Cardiac septum (tissue), 1 donor: ENCODE measurements at regions not wholly inside any gene's neighbourhood (a gene's known extent, or its start where the extent isn't known, plus 50 kb on each side); places are given as distances from the start of the nearest gene placed in this dataset.

ENCODE experiments used
- DNase-seq: peaks from one replicate; pipeline ENCODE4 v3.0.0-alpha.2; 2020; ENCODE audit warnings: low spot score
- intact Hi-C: fragments of 100-400 bp; cut with DNase I; formaldehyde crosslinking; loops from one replicate; pipeline ENCODE4 v1.14.0; 2022
- donor health status: DM: no; HTN: no; CAD: no.

DNA sequence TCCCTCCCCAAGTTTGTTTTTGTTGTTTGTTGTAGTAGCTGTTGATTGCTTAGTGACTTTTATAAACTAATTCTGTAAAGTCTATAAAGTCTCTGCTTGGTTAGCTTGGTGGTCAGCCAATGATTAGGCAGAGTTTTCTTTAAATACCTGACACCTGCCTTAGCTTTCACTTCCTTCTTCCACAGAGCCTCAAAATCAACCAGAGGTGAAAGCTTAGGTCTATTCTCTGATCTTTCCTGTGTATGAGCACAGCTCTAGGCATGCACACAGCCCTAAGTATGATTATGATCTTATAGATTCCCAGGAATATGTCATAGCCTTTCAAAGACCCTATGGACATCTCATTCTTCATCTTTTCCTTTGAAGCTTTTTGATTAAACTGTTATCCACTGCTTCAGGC, 514.7 kb downstream of the AACS start:
- intact Hi-C loops: no loop called here

DNA sequence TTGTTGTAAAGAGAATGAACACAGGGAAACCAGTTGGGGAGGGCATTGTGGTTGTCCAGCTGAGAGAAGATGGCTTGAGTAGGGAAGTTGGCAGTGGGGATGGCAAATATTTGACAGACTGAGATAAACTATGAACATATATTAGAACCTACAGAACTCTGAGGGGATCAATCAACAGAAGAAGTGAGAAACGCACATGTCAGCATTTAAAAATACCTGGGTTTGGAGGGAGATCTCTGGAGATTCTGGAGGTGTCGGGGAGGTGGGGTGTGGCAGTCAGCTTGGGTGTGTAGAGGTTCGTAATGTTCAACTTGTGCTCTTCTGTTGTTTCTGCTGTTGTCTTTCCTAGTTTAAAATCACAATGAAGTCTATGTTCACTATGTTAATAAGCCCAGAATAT, 517.8 kb downstream of the AACS start:
- intact Hi-C loops: no loop called here

More for the DNA sequence above, 514.7 kb downstream of the AACS start:
- DNase-seq: no peak

DNA sequence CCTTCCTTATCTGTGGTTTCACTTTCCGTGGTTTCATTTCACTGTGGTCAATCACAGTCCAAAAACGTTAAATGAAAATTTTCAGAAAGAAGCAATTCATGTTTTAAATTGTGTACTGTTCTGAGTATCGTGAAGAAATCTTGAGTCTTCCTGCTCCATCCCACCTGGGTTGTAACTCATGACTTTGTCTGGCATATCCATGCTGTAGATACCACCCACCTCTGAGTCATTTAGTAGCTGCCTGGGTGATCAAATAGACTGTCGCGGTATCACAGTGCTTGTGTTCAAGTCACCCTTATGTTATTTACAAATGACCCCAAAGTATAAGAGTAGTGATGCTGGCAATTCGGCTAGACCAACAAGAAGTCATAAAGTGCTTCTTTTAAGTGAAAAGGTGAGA, 521.2 kb downstream of the AACS start:
- intact Hi-C loops: no loop called here
- no peak for DNase-seq

More for the DNA sequence above, 517.8 kb downstream of the AACS start:
- DNase-seq: no peak

DNA sequence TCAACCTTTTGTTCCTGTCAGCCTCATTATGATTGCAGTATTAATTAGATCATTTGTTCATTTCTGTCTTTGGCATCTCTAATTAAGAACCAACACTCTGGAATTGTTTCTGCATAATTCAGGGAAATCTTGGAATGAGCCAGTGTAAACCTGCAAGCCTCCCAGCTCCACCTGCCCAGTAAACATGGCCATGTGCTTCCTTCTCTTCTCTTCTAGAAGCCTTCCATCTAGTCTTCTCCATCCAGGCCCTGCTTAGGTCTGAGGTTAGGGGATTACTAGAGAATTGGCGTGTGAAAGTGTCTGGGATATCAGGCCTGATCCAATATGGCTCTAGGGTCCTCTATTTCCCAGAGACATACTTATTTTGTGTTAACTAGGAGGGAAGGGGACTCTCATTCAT, 528.0 kb downstream of the AACS start:
- no peak for DNase-seq
- intact Hi-C loops: no loop called here

DNA sequence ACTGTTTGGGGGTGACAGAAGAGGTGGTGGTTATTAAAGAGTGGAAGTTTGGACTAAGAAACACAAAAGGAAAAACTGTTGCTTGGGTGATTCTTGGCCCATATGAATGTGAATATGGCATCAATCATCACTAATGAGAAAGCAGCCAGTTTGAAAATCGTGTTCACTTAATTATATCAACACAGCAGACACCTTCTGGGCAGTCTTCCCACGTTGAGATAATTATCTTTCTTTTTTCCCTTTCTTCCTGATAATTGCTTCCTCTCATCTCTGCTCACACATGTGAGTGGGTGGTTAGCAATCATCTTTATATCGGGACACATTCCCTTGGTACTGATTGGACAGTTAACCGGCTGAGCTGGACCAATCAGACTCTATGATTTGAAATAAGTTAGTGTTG, 539.7 kb downstream of the AACS start:
- intact Hi-C loops: no loop called here
- no peak for DNase-seq

DNA sequence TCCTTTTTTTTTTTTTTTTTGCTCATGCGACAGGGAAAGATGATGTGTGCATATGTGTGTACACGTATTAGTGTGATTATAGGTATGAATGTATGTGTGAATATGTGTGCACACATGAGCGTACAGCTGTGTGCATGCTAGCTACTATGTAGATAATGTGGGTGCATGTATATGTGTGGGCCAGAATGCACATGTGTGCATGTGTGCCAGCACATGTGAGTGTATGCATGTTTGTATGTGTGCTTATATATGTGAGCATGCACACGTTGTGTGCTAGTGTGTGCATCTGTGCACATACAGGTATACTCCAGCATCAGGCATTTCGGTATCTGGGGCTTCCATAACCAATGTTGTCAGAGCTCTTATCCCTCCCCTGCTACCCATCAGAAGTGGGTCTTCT, 541.1 kb downstream of the AACS start:
- intact Hi-C loops: no loop called here
- no peak for DNase-seq

DNA sequence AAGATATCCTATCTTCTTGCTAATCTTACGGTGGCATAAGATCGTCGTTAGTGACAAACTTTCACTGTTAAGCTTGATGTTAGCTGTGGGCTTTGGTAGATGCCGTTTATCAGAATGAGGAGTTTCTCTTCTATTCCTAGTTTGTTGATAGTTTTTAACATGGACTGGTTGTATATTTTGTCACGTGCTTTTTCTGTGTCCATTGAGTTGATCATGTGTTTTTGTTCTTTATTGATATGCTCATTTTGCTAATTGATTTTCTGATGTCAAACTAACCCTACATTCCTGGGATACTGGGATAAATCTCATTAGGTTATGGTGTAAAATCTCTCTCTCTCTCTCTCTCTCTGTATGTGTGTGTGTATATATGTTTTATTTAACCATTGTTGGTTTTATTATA, 545.1 kb downstream of the AACS start:
- intact Hi-C loops: no loop called here

DNA sequence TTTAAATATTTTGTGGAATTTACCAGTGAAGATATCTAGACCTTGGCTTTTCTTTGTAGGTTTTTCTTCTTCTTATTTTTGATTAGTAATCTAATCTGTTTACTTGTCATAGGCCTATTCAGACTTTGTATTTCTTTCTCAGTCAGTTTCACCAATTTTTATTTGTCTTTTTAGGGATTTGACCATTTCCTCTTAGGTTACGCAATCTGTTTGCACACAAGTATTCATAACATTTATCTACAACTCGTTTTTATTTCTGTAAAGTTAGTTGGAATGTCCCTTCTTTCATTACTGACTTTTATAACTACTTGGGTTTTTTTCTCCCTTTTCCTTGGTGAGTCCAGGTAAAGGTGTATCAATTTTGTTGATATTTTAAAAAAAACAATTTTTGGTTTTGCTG, 545.7 kb downstream of the AACS start:
- intact Hi-C loops: no loop called here
- DNase-seq: no peak

More for the DNA sequence above, 545.1 kb downstream of the AACS start:
- no peak for DNase-seq

DNA sequence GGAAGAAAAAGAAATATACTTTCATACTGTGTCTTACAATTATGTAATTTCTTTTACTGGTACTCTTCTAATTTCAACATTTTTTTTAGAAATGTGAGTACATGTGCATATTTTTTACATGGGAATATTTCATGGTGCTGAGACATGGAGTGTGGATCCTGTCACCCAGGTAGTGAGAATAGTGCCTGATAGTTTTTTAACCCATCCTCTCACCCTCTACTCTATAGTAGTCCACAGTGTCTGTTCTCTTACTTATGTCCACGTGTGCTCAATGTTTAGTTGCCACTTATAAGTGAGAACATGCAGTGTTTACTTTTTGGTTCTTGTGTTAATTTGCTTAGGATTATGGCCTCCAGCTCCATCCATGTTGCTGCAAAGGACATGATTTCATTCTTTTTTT, 548.8 kb downstream of the AACS start:
- no peak for DNase-seq
- intact Hi-C loops: no loop called here

DNA sequence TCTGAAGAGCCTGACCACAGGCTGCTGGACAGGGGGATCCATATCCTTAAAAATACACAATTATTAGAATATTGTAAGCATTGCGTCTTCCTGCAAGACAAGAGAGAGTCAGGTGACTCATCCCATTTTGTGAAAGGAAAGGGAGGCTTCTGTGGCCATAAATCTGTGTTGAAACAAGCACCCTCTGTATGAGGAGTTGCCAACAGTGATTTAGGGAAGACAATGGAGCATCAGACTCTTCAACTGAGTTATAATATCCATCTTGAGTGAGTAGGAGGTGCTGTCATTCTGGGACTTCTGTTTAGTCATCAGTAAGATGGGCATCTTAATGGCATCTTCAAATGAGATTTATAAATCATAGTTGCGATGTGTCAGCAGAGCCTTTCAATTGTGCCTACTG, 554.5 kb downstream of the AACS start:
- intact Hi-C loops: no loop called here
- DNase-seq: no peak

DNA sequence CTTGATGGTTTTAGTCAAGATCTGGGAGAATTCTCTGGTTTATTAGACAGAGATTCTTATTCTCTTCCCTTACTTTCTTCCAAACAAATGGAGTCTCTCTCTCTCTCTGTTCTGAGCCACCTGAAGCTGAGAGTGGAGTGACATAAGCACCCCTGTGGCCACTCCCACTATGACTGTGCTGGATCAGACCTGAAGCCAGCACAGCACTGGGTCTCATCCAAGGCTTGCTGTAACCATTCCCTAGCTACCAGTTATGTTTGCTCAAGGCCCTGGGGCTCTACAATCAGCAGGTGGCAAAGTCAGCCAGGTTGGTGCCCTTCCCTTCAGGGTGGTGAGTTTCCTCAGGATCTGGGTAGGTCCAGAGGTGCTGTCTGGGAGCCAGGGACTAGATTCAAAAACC, 568.5 kb downstream of the AACS start:
- DNase-seq: no peak
- intact Hi-C loops: no loop called here

DNA sequence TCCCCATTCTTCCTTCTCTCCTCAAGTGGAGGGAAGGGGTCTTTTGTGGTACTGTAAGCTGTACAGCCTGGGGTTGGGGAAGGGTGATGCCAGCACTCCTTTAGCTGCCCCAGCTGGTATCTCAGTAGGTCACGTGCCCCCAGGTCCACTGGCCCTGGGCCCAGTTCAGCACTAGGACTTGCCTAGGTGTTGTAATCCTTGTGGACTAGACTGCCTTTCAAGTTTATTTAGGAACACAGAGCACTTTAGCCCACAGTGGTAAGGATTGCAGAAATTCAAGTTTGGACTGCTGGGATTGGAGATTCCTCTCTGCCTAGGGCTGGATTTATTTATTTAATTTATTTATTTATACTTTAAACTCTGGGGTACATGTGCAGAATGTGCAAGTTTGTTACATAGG, 569.6 kb downstream of the AACS start:
- intact Hi-C loops: no loop called here
- no peak for DNase-seq

DNA sequence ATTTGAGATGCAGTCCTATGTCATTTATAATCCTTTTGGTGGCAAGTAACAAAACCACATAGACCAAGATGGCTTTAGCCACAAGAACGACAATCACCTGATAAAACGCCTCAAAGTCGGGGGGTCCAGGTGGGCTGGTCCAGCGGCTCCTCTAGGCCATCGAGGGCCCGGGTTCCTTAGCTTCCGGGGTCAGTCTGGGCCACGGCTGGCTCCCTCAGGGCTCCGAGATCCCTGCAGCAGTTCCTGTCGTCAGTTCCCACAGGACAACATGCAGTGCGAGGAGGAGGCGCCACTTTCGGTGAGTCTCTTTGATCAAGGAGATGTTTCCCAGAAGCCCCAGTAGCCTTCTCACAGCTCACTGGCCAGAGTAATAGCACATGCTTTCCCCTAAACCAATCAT, 574.6 kb downstream of the AACS start:
- no peak for DNase-seq
- intact Hi-C loops: no loop called here

DNA sequence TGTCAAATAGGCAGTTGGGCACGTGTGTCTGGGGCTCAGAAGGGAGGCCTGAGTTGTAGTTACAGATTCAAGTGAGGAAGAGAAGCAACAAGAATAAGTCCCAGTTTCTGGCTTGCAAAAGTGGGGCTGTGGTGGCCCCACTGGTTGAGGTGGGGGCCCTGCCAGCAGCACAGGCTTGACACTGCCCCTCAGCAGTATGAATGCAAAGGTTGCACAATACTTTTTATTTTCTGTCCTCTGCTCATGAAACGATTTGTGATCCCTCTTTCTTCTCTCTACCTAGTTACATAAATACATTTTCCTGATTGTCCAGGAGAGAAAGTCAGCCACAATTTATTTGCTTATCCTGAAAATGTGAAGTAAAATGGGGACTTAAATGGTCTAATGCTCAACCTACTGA, 577.8 kb downstream of the AACS start:
- intact Hi-C loops: no loop called here
- DNase-seq: no peak

DNA sequence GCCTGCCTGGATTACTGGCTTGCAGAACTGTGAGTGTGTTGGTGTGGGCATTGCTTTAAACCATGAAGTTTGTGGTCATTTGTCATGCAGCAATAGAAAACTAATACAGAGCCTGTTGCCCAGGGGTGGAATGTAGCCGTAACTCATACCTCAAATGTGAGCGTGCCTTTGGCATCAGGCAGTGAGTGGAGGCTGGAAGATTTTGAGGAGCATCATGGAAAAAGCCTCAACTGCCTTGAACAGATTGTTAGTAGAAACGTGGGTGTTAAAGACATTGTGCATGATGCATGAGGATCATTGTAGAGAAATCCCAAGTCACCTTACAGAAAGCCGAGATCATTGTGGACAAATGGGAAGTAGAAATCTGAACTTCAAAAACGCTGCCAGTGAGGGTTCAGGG, 580.5 kb downstream of the AACS start:
- no peak for DNase-seq
- intact Hi-C loops: no loop called here

DNA sequence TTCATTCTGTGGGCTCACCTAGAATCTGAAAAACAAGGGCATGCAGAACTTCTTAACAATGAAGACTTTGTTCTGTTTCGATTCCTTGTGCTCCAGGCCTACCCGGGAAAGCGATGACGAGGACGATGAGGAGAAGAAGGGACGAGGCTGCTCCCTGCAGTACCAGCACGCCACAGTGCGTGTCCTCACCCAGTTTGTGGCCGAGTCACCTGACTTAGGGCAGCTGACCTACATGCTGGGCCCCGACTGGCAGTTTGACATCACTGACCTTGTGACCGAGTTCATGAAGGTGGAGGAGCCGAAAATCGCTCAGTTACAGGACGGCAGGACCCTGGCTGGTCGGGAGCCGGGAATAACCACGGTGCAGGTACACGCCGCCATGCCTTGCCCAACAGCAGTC, 585.4 kb downstream of the AACS start:
- intact Hi-C loops: no loop called here
- no peak for DNase-seq

DNA sequence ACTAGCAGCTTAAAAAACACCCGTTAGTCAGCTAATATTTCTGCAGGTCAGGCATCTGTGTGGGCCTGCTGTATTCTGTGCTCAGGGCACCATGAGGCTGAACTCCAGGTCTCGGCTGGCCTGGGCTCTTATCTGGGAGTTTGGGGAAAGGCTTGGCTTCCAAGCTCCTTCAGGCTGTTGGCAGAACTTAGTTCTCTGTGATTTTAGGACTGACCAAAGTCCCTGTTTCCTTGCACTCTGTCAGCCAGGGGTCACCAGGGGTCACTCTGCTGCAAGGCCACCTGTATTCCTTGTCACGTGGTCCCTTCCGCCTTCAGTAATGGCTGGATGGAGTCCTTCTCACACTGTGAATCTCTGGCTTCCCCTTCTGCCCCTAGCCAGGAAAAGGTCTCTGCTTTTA, 586.4 kb downstream of the AACS start:
- intact Hi-C loops: no loop called here
- DNase-seq: no peak

DNA sequence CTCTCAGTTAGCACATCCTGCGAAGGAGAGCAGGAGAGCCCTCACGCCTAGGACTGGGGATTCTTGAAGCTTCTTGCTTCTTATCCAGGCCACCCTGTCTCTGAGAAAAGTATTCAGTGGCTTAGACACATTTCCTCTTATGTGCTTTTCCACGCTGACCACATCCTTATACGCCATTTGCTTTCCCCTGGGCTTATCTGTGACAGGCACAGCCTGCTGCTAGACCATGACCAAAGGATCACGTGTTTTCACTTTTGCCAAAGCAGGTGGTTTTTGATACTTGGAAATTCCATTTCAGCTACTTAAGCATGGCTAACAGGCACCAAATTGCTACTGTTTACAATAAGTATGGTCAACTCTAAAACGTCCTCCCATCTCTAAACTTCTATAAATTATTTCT, 587.4 kb downstream of the AACS start:
- intact Hi-C loops: no loop called here
- no peak for DNase-seq

DNA sequence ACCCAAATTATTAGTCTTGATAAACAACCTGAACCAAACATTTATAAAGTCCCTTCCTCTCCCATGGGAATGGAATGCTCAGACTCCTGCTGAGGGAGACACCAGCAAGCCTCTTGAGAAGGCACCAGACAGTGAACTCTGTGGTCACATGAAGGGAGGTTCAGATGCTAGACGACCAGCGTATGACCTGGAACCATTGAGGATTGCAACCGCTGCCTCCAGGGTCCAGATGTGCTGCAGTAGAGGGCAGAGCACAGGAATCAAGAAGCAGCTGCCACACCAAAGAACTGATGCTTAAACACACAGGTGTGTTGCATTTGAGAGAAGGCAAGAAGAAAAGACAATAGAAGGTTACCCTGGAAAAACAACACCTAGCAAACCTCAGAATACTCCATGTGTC, 592.4 kb downstream of the AACS start:
- intact Hi-C loops: no loop called here
- no peak for DNase-seq

DNA sequence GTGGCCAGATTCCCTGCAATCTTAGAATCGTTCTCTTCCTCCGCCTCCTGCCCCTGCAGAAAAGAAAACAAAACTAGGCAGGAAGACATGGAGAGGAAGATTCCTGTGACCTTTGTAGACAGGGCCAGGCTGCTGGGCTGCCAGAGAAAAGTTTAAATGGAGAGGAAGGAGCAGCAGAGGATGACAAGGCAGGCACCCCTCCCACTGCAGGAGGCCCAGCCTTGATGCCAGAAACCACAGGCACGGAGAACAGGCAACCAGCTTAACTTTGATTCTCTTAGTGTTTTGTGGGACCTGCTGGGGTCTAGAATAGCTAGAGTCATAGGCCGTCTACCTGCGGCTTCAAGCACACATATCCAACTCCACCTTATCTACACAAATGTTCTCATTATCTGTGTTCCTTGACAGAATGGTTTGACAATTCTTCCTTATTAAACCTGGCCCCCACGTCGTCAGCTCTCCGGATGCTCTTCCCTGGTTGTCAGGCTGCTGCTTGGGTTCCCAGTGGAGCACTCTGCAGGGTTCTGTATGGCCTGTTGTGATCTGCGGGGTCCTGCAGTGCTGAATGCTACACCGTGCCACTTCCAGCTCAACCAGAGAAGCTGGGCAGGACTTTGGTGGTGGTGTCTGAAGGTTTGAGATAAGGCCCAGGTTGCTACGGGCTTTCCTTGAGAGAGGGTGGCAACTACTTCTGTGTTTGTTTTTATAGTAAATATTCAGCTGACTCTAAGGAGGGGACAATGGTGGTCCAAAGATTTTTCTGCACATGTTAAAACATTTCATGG, 609.5 kb downstream of the AACS start:
- intact Hi-C loops: no loop called here
- no peak for DNase-seq

DNA sequence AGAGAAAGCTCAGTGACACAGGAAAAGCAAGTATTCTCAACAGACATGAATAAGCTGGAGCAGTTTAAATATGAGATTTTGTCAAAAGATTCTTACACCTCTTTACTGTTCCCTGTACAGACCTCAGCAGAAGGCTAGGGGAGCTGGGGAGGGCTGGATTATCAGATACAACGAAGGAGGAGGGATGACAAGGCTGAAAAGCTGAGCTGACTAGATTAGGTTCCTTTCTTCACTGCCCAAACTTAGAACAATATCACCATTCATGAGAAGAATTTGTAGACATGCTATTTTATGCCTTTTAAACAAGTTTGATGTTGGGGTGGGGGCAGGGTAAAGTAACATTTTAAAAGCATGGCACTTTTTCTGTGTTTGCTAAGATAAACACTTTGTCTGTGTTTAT, 611.1 kb downstream of the AACS start:
- DNase-seq: no peak
- intact Hi-C loops: no loop called here

DNA sequence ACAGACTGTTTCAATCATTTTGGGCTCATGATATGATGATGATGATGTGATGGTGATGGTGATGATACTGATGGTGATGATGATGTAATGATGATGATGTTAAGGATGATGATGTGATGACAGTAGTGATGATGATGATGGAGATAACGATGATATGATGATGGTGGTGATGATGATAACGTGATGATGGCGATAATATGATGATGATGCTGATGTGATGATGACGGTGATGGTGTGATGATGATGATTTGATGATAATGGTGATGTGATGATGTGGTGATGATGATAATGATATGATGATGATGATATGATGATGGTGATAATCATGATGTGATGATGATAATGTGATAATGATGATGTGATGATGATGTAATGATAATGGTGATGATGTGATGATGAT, 612.6 kb downstream of the AACS start:
- DNase-seq: no peak

More for the DNA sequence above, 612.6 kb downstream of the AACS start:
- intact Hi-C loops: no loop called here
